ENCODE measurements at regions not wholly inside any gene's neighbourhood (a gene's known extent, or its start where the extent isn't known, plus 50 kb on each side); places are given as distances from the start of the nearest gene placed in this dataset.
A peak's percentile ranks its signal among the peaks of the same experiment; 100 is the strongest.

- DNase-seq (ENCODE audit: low read depth, low spot score): no peak
- Histone ChIP-seq H3K27ac (no peak overlapping the region), H3K36me3 (ENCODE audit: insufficient read depth, low read length) (no peaks in the 10 kb centered on the region), H3K4me3 (no peak overlapping the region), H3K9me3 (ENCODE audit: low read depth, low read length) (no peaks in the 10 kb centered on the region), H3K9ac (ENCODE audit: insufficient read length) (no peak overlapping the region)
- TF ChIP-seq POLR2AphosphoS5 (IDR thresholded peaks at IDR 0.05; ENCODE audit: borderline replicate concordance, low read depth, low read length) (no peak), EZH2 (IDR thresholded peaks at IDR 0.05) (no peak), FOXP2 (optimal IDR thresholded peaks at IDR 0.05; ENCODE audit: control extremely low read depth, extremely low read length, insufficient read depth) (no peak)
Measured at GRCh38 chr6:165850434-165851019, 187.5 kb upstream of the PDE10A start.

DNA sequence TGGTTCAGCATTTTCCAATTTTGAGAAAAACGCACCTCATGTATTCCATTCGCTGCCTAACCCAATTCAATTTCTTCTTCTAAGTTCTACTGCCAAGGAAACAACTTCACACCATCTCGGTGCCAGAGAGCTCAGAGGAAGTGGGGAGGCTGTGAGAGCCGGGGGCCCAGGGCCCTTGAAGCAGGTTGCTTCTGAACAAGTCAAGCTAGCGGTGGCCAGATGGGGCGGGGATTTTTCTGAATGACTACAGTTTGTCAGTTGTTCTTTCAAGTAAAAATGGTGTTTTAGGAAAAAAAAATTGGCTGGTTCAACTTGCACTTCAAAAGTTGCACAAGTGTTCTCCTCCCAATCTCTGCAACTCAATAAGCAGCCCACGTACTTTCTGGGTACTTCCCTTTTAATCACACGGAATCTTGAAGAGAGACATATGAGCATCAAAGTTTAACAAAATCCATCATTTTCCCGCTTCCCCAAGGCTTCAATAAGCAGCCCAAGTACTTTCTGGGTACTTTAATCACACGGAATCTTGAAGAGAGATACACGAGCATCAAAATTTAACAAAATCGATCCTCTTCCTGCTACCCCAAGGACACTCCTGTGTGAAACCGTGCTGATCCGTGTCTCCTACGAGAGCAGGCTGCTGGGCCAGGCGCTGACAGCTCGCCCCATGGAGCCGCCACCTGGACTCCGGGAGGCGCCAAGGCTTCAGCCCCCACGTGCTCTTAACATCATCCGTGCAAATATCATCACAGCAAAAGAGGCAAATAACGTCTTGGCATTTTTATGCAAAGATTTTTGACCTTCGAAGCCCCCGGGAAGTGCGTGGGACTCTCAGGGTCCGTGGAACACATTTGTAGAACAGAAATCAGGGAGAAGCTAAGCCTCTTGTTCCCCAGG is 186.7 kb upstream of the PDE10A start:
- no peak for TF ChIP-seq EZH2 (IDR thresholded peaks at IDR 0.05)
- no peak for TF ChIP-seq POLR2AphosphoS5 (IDR thresholded peaks at IDR 0.05; ENCODE audit: borderline replicate concordance, low read depth, low read length)
- no peak for TF ChIP-seq FOXP2 (optimal IDR thresholded peaks at IDR 0.05; ENCODE audit: control extremely low read depth, extremely low read length, insufficient read depth)
- DNase-seq (ENCODE audit: low read depth, low spot score): no peak
- no peak overlapping the region for H3K4me3 ChIP-seq
- H3K27ac ChIP-seq: no peak overlapping the region
- no peaks in the 10 kb centered on the region for H3K9me3 ChIP-seq (ENCODE audit: low read depth, low read length)
- no peaks in the 10 kb centered on the region for H3K36me3 ChIP-seq (ENCODE audit: insufficient read depth, low read length)
- no peak overlapping the region for H3K9ac ChIP-seq (ENCODE audit: insufficient read length)

DNA sequence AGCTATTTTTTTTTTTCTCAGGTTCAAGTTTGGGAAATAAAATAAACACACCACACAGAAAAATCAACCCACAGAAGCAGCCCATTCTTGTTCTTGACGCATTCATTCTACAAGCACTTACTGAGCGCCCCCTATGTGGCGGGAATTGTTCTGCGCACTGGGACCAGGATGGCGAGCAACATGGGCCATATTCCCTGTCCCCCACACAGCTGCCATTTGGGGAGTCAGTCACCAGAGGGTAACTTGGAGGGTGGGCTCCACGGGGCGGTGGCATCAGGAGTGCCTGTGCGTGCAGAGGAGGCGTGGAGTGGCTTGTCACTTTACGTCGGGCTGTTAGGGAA is 185.0 kb upstream of the PDE10A start:
- no peak for DNase-seq (ENCODE audit: low read depth, low spot score)
- Histone ChIP-seq H3K9ac (ENCODE audit: insufficient read length) (no peak overlapping the region), H3K27ac (no peak overlapping the region), H3K9me3 (ENCODE audit: low read depth, low read length) (no peaks in the 10 kb centered on the region), H3K36me3 (ENCODE audit: insufficient read depth, low read length) (no peaks in the 10 kb centered on the region), H3K4me3 (no peak overlapping the region)
- TF ChIP-seq POLR2AphosphoS5 (IDR thresholded peaks at IDR 0.05; ENCODE audit: borderline replicate concordance, low read depth, low read length) (no peak), FOXP2 (optimal IDR thresholded peaks at IDR 0.05; ENCODE audit: control extremely low read depth, extremely low read length, insufficient read depth) (no peak), EZH2 (IDR thresholded peaks at IDR 0.05) (no peak)

GRCh38 chr6:165847407-165848085 is 184.5 kb upstream of the PDE10A start:
- no peaks in the 10 kb centered on the region for H3K9me3 ChIP-seq (ENCODE audit: low read depth, low read length)
- DNase-seq (ENCODE audit: low read depth, low spot score): no peak
- H3K36me3 ChIP-seq (ENCODE audit: insufficient read depth, low read length): no peaks in the 10 kb centered on the region
- H3K9ac ChIP-seq (ENCODE audit: insufficient read length): no peak overlapping the region
- no peak overlapping the region for H3K27ac ChIP-seq
- TF ChIP-seq EZH2 (IDR thresholded peaks at IDR 0.05) (no peak), POLR2AphosphoS5 (IDR thresholded peaks at IDR 0.05; ENCODE audit: borderline replicate concordance, low read depth, low read length) (no peak), FOXP2 (optimal IDR thresholded peaks at IDR 0.05; ENCODE audit: control extremely low read depth, extremely low read length, insufficient read depth) (no peak)
- no peak overlapping the region for H3K4me3 ChIP-seq

GRCh38 chr6:165846123-165846966 is 183.3 kb upstream of the PDE10A start:
- H3K4me3 ChIP-seq: no peak overlapping the region
- H3K9ac ChIP-seq (ENCODE audit: insufficient read length): no peak overlapping the region
- no peak for DNase-seq (ENCODE audit: low read depth, low spot score)
- peak; percentile 88 for TF ChIP-seq EZH2 (IDR thresholded peaks at IDR 0.05)
- no peak for TF ChIP-seq FOXP2 (optimal IDR thresholded peaks at IDR 0.05; ENCODE audit: control extremely low read depth, extremely low read length, insufficient read depth)
- H3K27ac ChIP-seq: no peak overlapping the region
- H3K9me3 ChIP-seq (ENCODE audit: low read depth, low read length): no peaks in the 10 kb centered on the region
- H3K36me3 ChIP-seq (ENCODE audit: insufficient read depth, low read length): no peaks in the 10 kb centered on the region

- Histone ChIP-seq H3K9ac (ENCODE audit: insufficient read length) (no peak overlapping the region), H3K27ac (no peak overlapping the region), H3K36me3 (ENCODE audit: insufficient read depth, low read length) (no peaks in the 10 kb centered on the region), H3K4me3 (no peak overlapping the region), H3K9me3 (ENCODE audit: low read depth, low read length) (no peaks in the 10 kb centered on the region)
- TF ChIP-seq POLR2AphosphoS5 (IDR thresholded peaks at IDR 0.05; ENCODE audit: borderline replicate concordance, low read depth, low read length) (no peak), FOXP2 (optimal IDR thresholded peaks at IDR 0.05; ENCODE audit: control extremely low read depth, extremely low read length, insufficient read depth) (no peak), EZH2 (IDR thresholded peaks at IDR 0.05) (no peak)
- DNase-seq (ENCODE audit: low read depth, low spot score): no peak
Measured at GRCh38 chr6:165845493-165845892, 182.5 kb upstream of the PDE10A start.

DNA sequence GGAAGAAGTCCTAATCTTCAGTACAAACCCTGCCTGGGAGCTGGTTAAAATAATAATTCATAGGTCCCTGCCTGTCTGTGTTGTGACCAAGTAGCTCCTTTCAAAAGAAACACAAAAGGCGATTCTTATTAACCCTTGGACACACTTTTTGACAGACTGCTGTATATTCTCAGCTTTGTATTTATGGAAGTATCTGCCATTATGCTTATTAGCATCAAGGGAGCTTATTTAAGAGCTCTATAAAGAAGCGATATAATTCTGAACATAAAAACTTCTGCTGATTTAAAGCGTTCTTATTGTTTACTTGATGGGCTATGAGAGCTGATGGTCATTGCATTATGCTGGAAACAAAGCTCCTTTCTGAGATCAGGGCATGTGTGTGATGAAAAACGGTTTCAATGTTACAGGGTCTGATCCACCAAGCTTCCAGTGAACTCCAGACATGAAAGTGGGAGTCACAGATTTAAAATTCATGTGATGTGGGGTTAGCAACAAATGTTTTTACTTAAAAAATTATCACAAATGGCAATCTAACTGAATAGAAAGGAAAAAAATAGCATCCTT is 181.8 kb upstream of the PDE10A start:
- Histone ChIP-seq H3K27ac (no peak overlapping the region), H3K9ac (ENCODE audit: insufficient read length) (no peak overlapping the region), H3K36me3 (ENCODE audit: insufficient read depth, low read length) (no peaks in the 10 kb centered on the region), H3K4me3 (no peak overlapping the region), H3K9me3 (ENCODE audit: low read depth, low read length) (no peaks in the 10 kb centered on the region)
- DNase-seq (ENCODE audit: low read depth, low spot score): no peak
- no peak for TF ChIP-seq FOXP2 (optimal IDR thresholded peaks at IDR 0.05; ENCODE audit: control extremely low read depth, extremely low read length, insufficient read depth)
- TF ChIP-seq EZH2 (IDR thresholded peaks at IDR 0.05): no peak
- no peak for TF ChIP-seq POLR2AphosphoS5 (IDR thresholded peaks at IDR 0.05; ENCODE audit: borderline replicate concordance, low read depth, low read length)

Measured in SK-N-MC (cell line).